ENCODE measurements at regions not wholly inside any gene's neighbourhood (a gene's known extent, or its start where the extent isn't known, plus 50 kb on each side); places are given as distances from the start of the nearest gene placed in this dataset.

DNA sequence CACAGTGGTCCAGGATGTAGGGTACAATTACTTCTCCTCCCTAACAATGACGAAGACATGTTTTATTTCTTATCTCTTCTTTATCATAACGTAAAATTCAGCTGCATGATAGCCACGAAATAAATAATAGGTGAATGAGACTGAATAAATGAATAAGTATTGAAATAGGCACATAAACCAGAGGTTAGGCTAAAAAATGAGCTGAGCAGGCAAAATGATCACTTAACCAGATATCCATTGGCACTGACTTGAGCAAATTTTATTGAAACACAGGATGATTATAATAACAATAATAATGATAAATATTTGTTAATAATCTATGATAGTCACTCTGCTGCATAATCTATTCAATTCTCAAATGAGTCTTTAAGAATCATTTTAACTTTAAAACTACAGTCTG is 506.9 kb upstream of the ZNF804A start:
- TF ChIP-seq, protein P1, sequence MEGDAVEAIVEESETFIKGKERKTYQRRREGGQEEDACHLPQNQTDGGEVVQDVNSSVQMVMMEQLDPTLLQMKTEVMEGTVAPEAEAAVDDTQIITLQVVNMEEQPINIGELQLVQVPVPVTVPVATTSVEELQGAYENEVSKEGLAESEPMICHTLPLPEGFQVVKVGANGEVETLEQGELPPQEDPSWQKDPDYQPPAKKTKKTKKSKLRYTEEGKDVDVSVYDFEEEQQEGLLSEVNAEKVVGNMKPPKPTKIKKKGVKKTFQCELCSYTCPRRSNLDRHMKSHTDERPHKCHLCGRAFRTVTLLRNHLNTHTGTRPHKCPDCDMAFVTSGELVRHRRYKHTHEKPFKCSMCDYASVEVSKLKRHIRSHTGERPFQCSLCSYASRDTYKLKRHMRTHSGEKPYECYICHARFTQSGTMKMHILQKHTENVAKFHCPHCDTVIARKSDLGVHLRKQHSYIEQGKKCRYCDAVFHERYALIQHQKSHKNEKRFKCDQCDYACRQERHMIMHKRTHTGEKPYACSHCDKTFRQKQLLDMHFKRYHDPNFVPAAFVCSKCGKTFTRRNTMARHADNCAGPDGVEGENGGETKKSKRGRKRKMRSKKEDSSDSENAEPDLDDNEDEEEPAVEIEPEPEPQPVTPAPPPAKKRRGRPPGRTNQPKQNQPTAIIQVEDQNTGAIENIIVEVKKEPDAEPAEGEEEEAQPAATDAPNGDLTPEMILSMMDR (conservative IDR thresholded peaks at IDR 0.05; ENCODE audit: low read depth, low read length): no peak
- TF ChIP-seq EZH2 (IDR thresholded peaks at IDR 0.05; ENCODE audit: low read length, unreplicated experiment): no peak
